Mammary epithelial cell (primary cell): ENCODE measurements at regions not wholly inside any gene's neighbourhood (a gene's known extent, or its start where the extent isn't known, plus 50 kb on each side); places are given as distances from the start of the nearest gene placed in this dataset.

Experiments used
- CTCF ChIP-seq, 2 donors: IDR thresholded peaks in 1 of 2; conservative IDR thresholded peaks in 1 of 2; 2 replicates each; pipeline ENCODE4 v1.5.1; 2011 to 2012; ENCODE audit warnings: inconsistent platforms in 2 of 2, low read length in 2 of 2, mild to moderate bottlenecking in 2 of 2, control low read depth in 1 of 2, low read depth in 1 of 2; ENCODE audit not compliant: insufficient read depth in 1 of 2; ENCODE audit errors: extremely low read depth in 1 of 2
- EZH2 ChIP-seq: IDR thresholded peaks from 2 replicates; pipeline ENCODE4 v1.6.1; 2012; ENCODE audit warnings: low read length, inconsistent platforms, borderline replicate concordance

- TF ChIP-seq CTCF (conservative IDR thresholded peaks at IDR 0.05 in 1 of 2, IDR thresholded peaks at IDR 0.05 in 1 of 2; ENCODE audit: extremely low read depth in 1 of 2, insufficient read depth in 1 of 2, low read depth in 1 of 2, low read length in 2 of 2) (no peak), EZH2 (no peak)
These were observed 100.5 kb upstream of the SMAD1 start for GRCh38 chr4:145381163-145381562.
